Heart left ventricle (tissue), 16 donors: ENCODE measurements at regions not wholly inside any gene's neighbourhood (a gene's known extent, or its start where the extent isn't known, plus 50 kb on each side); places are given as distances from the start of the nearest gene placed in this dataset.

ENCODE experiments used
- ATAC-seq, 4 donors: fragments of 200-7000 bp; cut with Tn5 transposase; one replicate each; pipeline ENCODE4 v1.9.1; 2020 to 2022; ENCODE audit warnings: moderate library complexity in 4 of 4, mild to moderate bottlenecking in 3 of 4, moderate number of reproducible peaks in 1 of 4
- DNase-seq, 5 donors: peaks; one replicate each; pipeline ENCODE4 v3.0.0-alpha.2; 2020
- H3K27ac ChIP-seq, 12 donors: fragments of 200-600 bp; sonication (generic) in 4 of 12; one replicate each; pipeline versions ENCODE4 v1.5.0 to v1.8.0; 2016 to 2022; ENCODE audit warnings: mild to moderate bottlenecking in 2 of 12
- H3K27me3 ChIP-seq, 9 donors: fragments of 200-600 bp; sonication (generic) in 2 of 9; one replicate each; pipeline versions ENCODE4 v1.5.1 to v1.8.0; 2016 to 2022; ENCODE audit warnings: mild to moderate bottlenecking in 3 of 9
- H3K36me3 ChIP-seq, 9 donors: fragments of 200-600 bp; sonication (generic) in 2 of 9; one replicate each; pipeline versions ENCODE4 v1.5.0 to v1.8.0; 2018 to 2022; ENCODE audit warnings: mild to moderate bottlenecking in 2 of 9
- H3K4me1 ChIP-seq, 12 donors: fragments of 200-600 bp; sonication (generic) in 4 of 12; one replicate each; pipeline versions ENCODE4 v1.5.0 to v1.8.0; 2016 to 2022; ENCODE audit warnings: mild to moderate bottlenecking in 3 of 12
- H3K4me3 ChIP-seq, 12 donors: fragments of 200-600 bp; sonication (generic) in 4 of 12; one replicate each; pipeline versions ENCODE4 v1.5.0 to v1.8.0; 2017 to 2022; ENCODE audit warnings: mild to moderate bottlenecking in 9 of 12, moderate library complexity in 4 of 12
- H3K9me3 ChIP-seq, 12 donors: fragments of 200-600 bp; sonication (generic) in 4 of 12; one replicate each; pipeline versions ENCODE4 v1.5.0 to v1.8.0; 2016 to 2022; ENCODE audit warnings: mild to moderate bottlenecking in 1 of 12
- CTCF ChIP-seq, 12 donors: fragments of 200-600 bp; sonication (generic) in 4 of 12; IDR thresholded peaks; one replicate each; pipeline versions ENCODE4 v1.5.0 to v1.8.0; 2018 to 2022; ENCODE audit warnings: antibody characterized with exemption in 12 of 12, mild to moderate bottlenecking in 5 of 12
- POLR2A ChIP-seq, 2 donors: fragments of 450-650 bp; IDR thresholded peaks; one replicate each; pipeline ENCODE4 v1.6.1; 2017; ENCODE audit warnings: antibody characterized with exemption in 2 of 2, mild to moderate bottlenecking in 2 of 2, moderate library complexity in 2 of 2
- WGBS, 4 donors: extraction: QIAGEN DNeasy Blood & Tissue Kit in 2 of 4; methylation state at CpG; one replicate each; pipeline versions ENCODE4 v1.1.5 to v1.1.7; 2013 to 2018; 5-methylcytosine and 5-hydroxymethylcytosine counted together
- intact Hi-C, 10 donors: fragments of 100-400 bp; cut with DNase I; formaldehyde crosslinking; loops; one replicate each; pipeline versions ENCODE4 v1.11.1 to v1.14.2; 2022
- donor health status: ischemic (EF 13 %, LVEDD 7.1; RV severe dilation, severe dysfunction).
- donor health status: healthy with polysubstance abuse.
- donor health status: DM: no; HTN: yes; CAD: no.
- donor health status: DM: no; HTN: no; CAD: no.
- donor health status: ischemic (EF 25% LVEDD 6.9; RV normal size, moderate dysfunction).
- donor health status: ischemic (EF 25% LVEDD 5.7; RV mildly dilated, moderate dysfunction).
- donor health status: healthy.
- donor health status: DM: yes; HTN: yes; CAD: no.
- donor health status: ischemic (EF 35%, LVEDD 5.7; RV mildly dilated, moderate dysfunction).
- donor health status: nonischemic (EF 11% LVEDD 7.7; RV severe dilation, severe dysfunction).
- donor health status: DM: yes; HTN: yes; CAD: no.
- donor health status: PGD.
- donor health status: ischemic (EF 29% LVEDD 5.4; RV normal size, mild dysfunction).
- donor health status: nonischemic (EF 23%, LVEDD 6.1; RV moderate dilation, normal function).

GRCh38 chr9:88046542-88046941 is 72.2 kb upstream of the CDK20 start:
- TF ChIP-seq CTCF (IDR thresholded peaks at IDR 0.05): no peak
- no peak for TF ChIP-seq POLR2A (IDR thresholded peaks at IDR 0.05)
- Histone ChIP-seq H3K27ac (no peak overlapping the region), H3K36me3 (no peaks in the 10 kb centered on the region), H3K27me3 (no peaks in the 10 kb centered on the region), H3K4me1 (peaks cover 0 to 7% (median 0%) of the 10 kb centered on the region in 12 donors), H3K4me3 (no peak overlapping the region), H3K9me3 (peaks cover 0 to 23% (median 15%) of the 10 kb centered on the region in 12 donors)
- ATAC-seq (no peak), DNase-seq (no peak)
- intact Hi-C loops: loop anchor here in 4 of 10 donors (5.0 to 10.0 kb wide), 3 partner anchors 362 to 372 kb away; no protein-coding TSS in a partner anchor
- WGBS, 4 donors: 65 to 68% (median 67%) methylated on average over 3 of the region's 3 CpGs

GRCh38 chr9:88045686-88046085 is 71.4 kb upstream of the CDK20 start:
- no peak overlapping the region for H3K27ac ChIP-seq
- no peaks in the 10 kb centered on the region for H3K36me3 ChIP-seq
- DNase-seq (no peak), ATAC-seq (no peak)
- H3K9me3 ChIP-seq: peaks cover 0 to 23% (median 15%) of the 10 kb centered on the region in 12 donors
- H3K27me3 ChIP-seq: no peaks in the 10 kb centered on the region
- intact Hi-C loops: loop anchor here in 4 of 10 donors (5.0 to 10.0 kb wide), 3 partner anchors 361 to 371 kb away; no protein-coding TSS in a partner anchor
- WGBS, 4 donors: 75 to 86% (median 79%) methylated on average over 3 of the region's 3 CpGs
- H3K4me3 ChIP-seq: no peak overlapping the region
- TF ChIP-seq POLR2A (IDR thresholded peaks at IDR 0.05) (no peak), CTCF (IDR thresholded peaks at IDR 0.05) (no peak)
- peaks cover 0 to 7% (median 0%) of the 10 kb centered on the region in 12 donors for H3K4me1 ChIP-seq

- peaks cover 0 to 23% (median 15%) of the 10 kb centered on the region in 12 donors for H3K9me3 ChIP-seq
- H3K4me3 ChIP-seq: no peak overlapping the region
- intact Hi-C loops: loop anchor here in 7 of 10 donors (5.0 to 10.0 kb wide), 3 partner anchors 359 to 369 kb away; no protein-coding TSS in a partner anchor
- TF ChIP-seq CTCF (IDR thresholded peaks at IDR 0.05) (no peak), POLR2A (IDR thresholded peaks at IDR 0.05) (no peak)
- no peak overlapping the region for H3K27ac ChIP-seq
- no peaks in the 10 kb centered on the region for H3K36me3 ChIP-seq
- H3K4me1 ChIP-seq: peaks cover 0 to under 1% (median 0%) of the 10 kb centered on the region in 12 donors
- DNase-seq: no peak
- no peak for ATAC-seq
- no peaks in the 10 kb centered on the region for H3K27me3 ChIP-seq
- WGBS, 4 donors: 74 to 94% (median 88%) methylated on average over 3 of the region's 3 CpGs
Measured at GRCh38 chr9:88044200-88044599, 69.9 kb upstream of the CDK20 start.

- H3K4me1 ChIP-seq: no peaks in the 10 kb centered on the region
- DNase-seq (no peak), ATAC-seq (no peak)
- intact Hi-C loops: loop anchor here in 7 of 10 donors (5.0 to 10.0 kb wide), 3 partner anchors 359 to 369 kb away; no protein-coding TSS in a partner anchor
- no peaks in the 10 kb centered on the region for H3K36me3 ChIP-seq
- no peak overlapping the region for H3K4me3 ChIP-seq
- H3K27ac ChIP-seq: no peak overlapping the region
- 78 to 95% (median 81%) methylated on average over 3 of the region's 3 CpGs for WGBS, 4 donors
- TF ChIP-seq POLR2A (IDR thresholded peaks at IDR 0.05) (no peak), CTCF (IDR thresholded peaks at IDR 0.05) (no peak)
- no peaks in the 10 kb centered on the region for H3K27me3 ChIP-seq
- H3K9me3 ChIP-seq: peaks cover 0 to 26% (median 17%) of the 10 kb centered on the region in 12 donors
Measured at GRCh38 chr9:88043647-88044046, 69.3 kb upstream of the CDK20 start.
